ENCODE measurements at regions not wholly inside any gene's neighbourhood (a gene's known extent, or its start where the extent isn't known, plus 50 kb on each side); places are given as distances from the start of the nearest gene placed in this dataset.

DNA sequence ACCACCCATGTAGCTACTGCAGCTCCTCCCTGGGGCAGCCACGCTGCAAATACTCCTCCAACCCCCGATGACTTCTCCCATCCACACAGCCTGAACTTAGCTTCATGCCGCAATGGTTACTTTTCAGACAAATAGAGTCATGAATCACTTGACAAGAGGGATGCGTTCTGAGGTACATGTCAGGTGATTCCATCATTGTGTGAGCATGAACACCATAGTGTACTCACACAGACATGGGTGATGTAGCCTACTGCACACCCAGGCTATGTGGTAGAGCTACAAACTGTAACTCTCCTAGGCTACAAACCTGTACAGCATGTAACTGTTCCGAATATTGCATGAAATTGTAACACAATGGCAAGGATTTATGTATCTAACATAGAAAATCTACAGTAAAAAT lies 298.5 kb upstream of the SLC35B3 start:
- Mint-ChIP-seq H3K4me1 (no peaks in the 10 kb centered on the region), H3K27me3 (no peaks in the 10 kb centered on the region), H3K9me3 (peaks cover 8% of the 10 kb centered on the region), H3K27ac (no peak overlapping the region), H3K4me3 (no peak overlapping the region), H3K36me3 (ENCODE audit: low read depth) (no peaks in the 10 kb centered on the region)
- no peak for ATAC-seq (replicated peaks)

GRCh38 chr6:8731874-8732273 lies 296.5 kb upstream of the SLC35B3 start:
- H3K27me3 Mint-ChIP-seq = no peaks in the 10 kb centered on the region
- H3K4me3 Mint-ChIP-seq = no peak overlapping the region
- no peak for ATAC-seq (replicated peaks)
- no peaks in the 10 kb centered on the region for H3K36me3 Mint-ChIP-seq (ENCODE audit: low read depth)
- H3K9me3 Mint-ChIP-seq = peaks cover 4% of the 10 kb centered on the region
- no peak overlapping the region for H3K27ac Mint-ChIP-seq
- H3K4me1 Mint-ChIP-seq = no peaks in the 10 kb centered on the region

DNA sequence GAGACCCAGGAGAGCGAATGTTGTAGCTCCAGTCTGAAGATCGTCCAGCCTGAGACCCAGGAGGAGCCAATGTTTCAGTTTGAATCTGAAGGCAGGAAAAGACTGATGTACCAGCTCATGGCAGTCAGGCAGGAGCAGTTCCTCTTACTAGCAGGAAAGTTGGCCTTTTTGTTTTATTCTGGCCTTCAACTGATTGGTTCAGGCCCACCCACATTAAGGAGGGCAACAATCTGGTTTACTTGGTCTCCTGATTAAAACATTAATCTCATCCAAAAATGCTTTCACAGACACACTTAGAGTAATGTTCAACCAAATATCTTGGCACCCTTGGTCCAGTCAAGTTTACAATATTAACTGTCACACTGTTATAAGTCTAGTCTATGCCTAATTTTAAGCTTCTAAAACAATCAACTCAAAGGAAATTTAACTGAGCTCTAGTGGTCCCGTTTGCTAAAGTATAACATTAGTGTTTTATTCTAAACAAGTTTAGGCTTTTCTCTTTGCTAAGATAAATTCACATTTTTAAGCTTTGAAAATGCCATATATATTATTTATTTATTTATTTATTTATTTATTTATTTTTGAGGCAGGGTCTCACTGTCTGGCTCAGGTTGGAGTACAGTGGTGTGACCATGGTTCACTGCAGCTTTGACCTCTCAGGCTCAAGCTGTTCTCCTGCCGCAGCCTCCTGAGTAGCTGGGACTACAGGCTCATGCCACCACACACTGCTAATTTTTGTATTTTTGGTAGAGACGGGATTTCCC lies 275.5 kb upstream of the SLC35B3 start:
- H3K4me1 Mint-ChIP-seq = no peaks in the 10 kb centered on the region
- no peaks in the 10 kb centered on the region for H3K27me3 Mint-ChIP-seq
- ATAC-seq (replicated peaks) = no peak
- no peak overlapping the region for H3K27ac Mint-ChIP-seq
- H3K9me3 Mint-ChIP-seq = peaks cover 15% of the 10 kb centered on the region
- H3K36me3 Mint-ChIP-seq (ENCODE audit: low read depth) = no peaks in the 10 kb centered on the region
- H3K4me3 Mint-ChIP-seq = no peak overlapping the region

- Mint-ChIP-seq H3K27ac (no peak overlapping the region), H3K4me3 (no peak overlapping the region), H3K36me3 (ENCODE audit: low read depth) (no peaks in the 10 kb centered on the region), H3K27me3 (no peaks in the 10 kb centered on the region), H3K9me3 (peaks cover 15% of the 10 kb centered on the region), H3K4me1 (no peaks in the 10 kb centered on the region)
- ATAC-seq (replicated peaks) = no peak
These were observed 272.8 kb upstream of the SLC35B3 start for GRCh38 chr6:8707956-8708772.

DNA sequence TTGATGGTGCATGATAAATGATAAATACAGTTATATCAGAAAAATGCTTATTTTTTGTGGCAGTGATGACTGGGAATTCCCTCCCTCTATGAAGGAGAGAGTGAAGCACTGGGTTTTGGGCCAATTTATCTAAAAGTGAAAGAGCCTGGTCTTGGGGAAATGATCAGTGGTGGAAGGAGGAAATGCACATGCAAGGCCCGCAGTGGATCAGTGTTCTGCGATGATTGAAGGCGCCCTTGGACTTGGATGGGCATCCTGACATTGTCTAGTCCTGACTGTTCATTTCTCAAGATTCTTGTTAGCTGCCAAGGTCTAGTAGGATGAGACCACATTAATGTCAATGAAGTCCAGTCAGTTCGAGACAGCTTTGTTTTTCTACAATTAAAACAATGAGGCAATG lies 272.0 kb upstream of the SLC35B3 start:
- ATAC-seq (replicated peaks) = no peak
- H3K9me3 Mint-ChIP-seq = peaks cover 15% of the 10 kb centered on the region
- no peaks in the 10 kb centered on the region for H3K4me1 Mint-ChIP-seq
- no peak overlapping the region for H3K27ac Mint-ChIP-seq
- H3K4me3 Mint-ChIP-seq = no peak overlapping the region
- H3K27me3 Mint-ChIP-seq = no peaks in the 10 kb centered on the region
- no peaks in the 10 kb centered on the region for H3K36me3 Mint-ChIP-seq (ENCODE audit: low read depth)

GRCh38 chr6:8705435-8706020 lies 270.2 kb upstream of the SLC35B3 start:
- H3K27ac Mint-ChIP-seq = no peak overlapping the region
- H3K36me3 Mint-ChIP-seq (ENCODE audit: low read depth) = no peaks in the 10 kb centered on the region
- ATAC-seq (replicated peaks) = no peak
- no peak overlapping the region for H3K4me3 Mint-ChIP-seq
- no peaks in the 10 kb centered on the region for H3K27me3 Mint-ChIP-seq
- no peaks in the 10 kb centered on the region for H3K4me1 Mint-ChIP-seq
- H3K9me3 Mint-ChIP-seq = peaks cover 24% of the 10 kb centered on the region

DNA sequence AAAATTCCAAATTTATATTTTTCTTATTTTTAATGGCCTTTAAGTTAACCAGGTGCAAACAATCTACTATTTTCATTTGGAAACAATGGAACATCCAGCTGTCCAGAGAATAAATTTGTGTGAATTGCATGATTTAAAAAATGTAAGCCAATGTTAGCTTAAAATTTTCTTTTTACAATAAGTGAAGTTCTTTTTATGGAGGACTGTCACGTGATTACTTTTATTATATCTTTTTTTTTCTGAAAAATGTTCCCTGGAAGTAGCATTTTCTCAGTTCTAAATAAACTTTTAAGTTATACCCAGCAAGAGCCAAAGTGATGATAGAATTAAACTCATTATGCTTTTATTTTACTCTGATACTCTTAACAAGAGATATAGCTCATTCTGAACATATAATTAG lies 267.7 kb upstream of the SLC35B3 start:
- Mint-ChIP-seq H3K27me3 (no peaks in the 10 kb centered on the region), H3K9me3 (peaks cover 23% of the 10 kb centered on the region), H3K27ac (no peak overlapping the region), H3K4me1 (no peaks in the 10 kb centered on the region), H3K36me3 (ENCODE audit: low read depth) (no peaks in the 10 kb centered on the region), H3K4me3 (no peak overlapping the region)
- ATAC-seq (replicated peaks) = no peak

DNA sequence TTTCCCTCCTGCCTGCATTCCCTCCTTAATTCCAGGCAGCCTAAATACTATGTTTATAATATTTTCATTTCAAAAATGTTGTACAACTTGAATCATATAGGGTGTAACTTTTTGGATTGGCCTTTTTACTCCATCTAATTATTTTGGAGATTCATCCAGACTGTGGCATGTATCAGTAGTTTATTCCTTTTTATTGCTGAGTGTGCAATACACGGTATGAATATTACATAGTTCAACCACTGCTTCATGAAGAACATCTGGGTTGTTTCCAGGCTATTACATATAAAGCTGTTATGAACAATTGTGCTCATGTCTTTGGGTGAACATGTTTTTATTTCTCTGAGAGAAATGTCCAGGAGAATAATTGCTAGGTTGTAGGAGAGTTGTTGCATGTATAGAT lies 253.5 kb upstream of the SLC35B3 start:
- H3K9me3 Mint-ChIP-seq = peaks cover 20% of the 10 kb centered on the region
- no peak overlapping the region for H3K4me3 Mint-ChIP-seq
- H3K27ac Mint-ChIP-seq = no peak overlapping the region
- H3K36me3 Mint-ChIP-seq (ENCODE audit: low read depth) = no peaks in the 10 kb centered on the region
- ATAC-seq (replicated peaks) = no peak
- H3K27me3 Mint-ChIP-seq = peaks cover 4% of the 10 kb centered on the region
- H3K4me1 Mint-ChIP-seq = no peaks in the 10 kb centered on the region

DNA sequence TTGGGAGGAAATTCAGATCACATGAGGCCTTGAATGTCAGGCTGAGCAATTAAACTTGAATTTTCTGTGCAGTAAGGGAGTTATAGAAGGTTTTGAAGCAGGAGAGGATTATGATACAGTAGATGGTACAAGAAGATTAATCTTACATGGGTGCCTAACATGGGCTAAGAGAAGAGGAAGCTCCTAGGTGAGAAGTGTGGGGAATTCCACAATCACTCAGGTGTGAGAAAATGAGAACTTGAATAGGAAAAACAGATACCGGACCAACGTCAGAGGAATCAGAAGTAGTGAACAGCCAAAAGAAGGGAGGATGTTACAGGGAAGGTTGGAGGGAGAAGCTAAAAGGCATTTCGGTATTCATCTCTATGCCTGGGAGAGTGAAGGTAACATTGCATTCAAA lies 250.7 kb upstream of the SLC35B3 start:
- Mint-ChIP-seq H3K36me3 (ENCODE audit: low read depth) (no peaks in the 10 kb centered on the region), H3K4me3 (no peak overlapping the region), H3K9me3 (peaks cover 11% of the 10 kb centered on the region), H3K27me3 (no peaks in the 10 kb centered on the region), H3K4me1 (no peaks in the 10 kb centered on the region), H3K27ac (no peak overlapping the region)
- ATAC-seq (replicated peaks) = no peak

DNA sequence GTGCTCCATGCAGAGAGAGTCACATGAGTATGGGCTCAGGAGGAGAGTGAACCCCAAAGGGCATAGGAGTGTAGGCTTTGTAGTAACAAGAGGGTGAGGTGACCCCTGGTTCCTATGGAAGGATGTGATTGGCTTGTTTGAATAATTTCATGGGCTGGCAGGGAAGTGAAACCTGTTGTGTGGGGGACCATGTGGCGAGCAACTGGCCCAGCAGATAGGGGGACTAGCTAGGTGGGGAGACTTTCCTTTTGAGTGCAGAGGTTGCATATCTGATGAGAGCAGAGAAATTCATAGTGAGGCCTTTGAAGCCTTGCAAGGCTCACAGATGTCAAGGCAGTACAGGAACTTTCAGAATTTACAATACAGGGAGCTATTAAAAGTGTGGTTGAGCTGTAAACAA lies 247.9 kb upstream of the SLC35B3 start:
- Mint-ChIP-seq H3K27ac (no peak overlapping the region), H3K9me3 (peaks cover 20% of the 10 kb centered on the region), H3K4me1 (no peaks in the 10 kb centered on the region), H3K27me3 (no peaks in the 10 kb centered on the region), H3K4me3 (no peak overlapping the region), H3K36me3 (ENCODE audit: low read depth) (no peaks in the 10 kb centered on the region)
- no peak for ATAC-seq (replicated peaks)

DNA sequence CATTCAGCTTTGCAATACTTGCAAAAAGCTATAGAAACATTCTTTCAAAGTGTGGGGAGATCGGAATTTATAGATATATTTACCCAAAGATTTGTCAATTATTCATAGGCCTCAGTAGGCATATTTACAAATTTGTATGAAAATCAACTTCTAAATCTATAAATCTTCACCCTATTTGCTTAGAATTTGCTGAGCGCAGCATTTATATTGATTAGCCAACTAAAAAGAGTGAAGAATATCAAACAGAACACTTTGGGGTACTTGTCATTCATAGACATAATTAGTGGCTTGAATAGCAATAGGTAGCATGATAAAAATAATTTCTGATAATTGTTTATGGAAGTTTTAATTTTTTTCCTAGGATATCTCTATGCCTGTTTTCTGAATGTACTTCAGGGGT lies 244.5 kb upstream of the SLC35B3 start:
- H3K27me3 Mint-ChIP-seq = no peaks in the 10 kb centered on the region
- peaks cover 14% of the 10 kb centered on the region for H3K9me3 Mint-ChIP-seq
- no peak overlapping the region for H3K27ac Mint-ChIP-seq
- no peak overlapping the region for H3K4me3 Mint-ChIP-seq
- H3K36me3 Mint-ChIP-seq (ENCODE audit: low read depth) = no peaks in the 10 kb centered on the region
- no peak for ATAC-seq (replicated peaks)
- H3K4me1 Mint-ChIP-seq = no peaks in the 10 kb centered on the region

DNA sequence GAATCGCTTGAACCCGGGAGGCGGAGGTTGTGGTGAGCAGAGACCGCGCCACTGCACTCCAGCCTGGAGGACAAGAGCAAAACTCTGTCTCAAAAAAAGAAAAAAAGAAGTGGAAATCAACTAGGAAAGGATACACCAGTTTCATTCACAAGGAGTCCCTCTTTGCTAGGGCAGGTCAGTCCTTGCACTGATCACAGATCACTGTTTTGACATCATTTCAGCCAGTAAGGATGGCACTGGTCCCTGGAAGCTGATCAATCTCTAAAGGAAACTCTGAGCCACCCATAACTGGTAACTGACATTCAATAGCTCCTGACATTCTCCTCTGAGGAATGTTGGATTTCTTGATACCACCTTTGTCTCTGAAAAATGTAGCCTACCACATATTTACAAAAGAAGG lies 243.1 kb upstream of the SLC35B3 start:
- no peak overlapping the region for H3K27ac Mint-ChIP-seq
- peaks cover 15% of the 10 kb centered on the region for H3K9me3 Mint-ChIP-seq
- no peaks in the 10 kb centered on the region for H3K27me3 Mint-ChIP-seq
- H3K4me3 Mint-ChIP-seq = no peak overlapping the region
- no peaks in the 10 kb centered on the region for H3K36me3 Mint-ChIP-seq (ENCODE audit: low read depth)
- H3K4me1 Mint-ChIP-seq = no peaks in the 10 kb centered on the region
- ATAC-seq (replicated peaks) = no peak

- H3K4me3 Mint-ChIP-seq = no peak overlapping the region
- ATAC-seq (replicated peaks) = no peak
- H3K36me3 Mint-ChIP-seq (ENCODE audit: low read depth) = no peaks in the 10 kb centered on the region
- peaks cover 9% of the 10 kb centered on the region for H3K9me3 Mint-ChIP-seq
- no peak overlapping the region for H3K27ac Mint-ChIP-seq
- H3K27me3 Mint-ChIP-seq = no peaks in the 10 kb centered on the region
- no peaks in the 10 kb centered on the region for H3K4me1 Mint-ChIP-seq
These were observed 238.8 kb upstream of the SLC35B3 start for GRCh38 chr6:8674126-8674525.

- no peaks in the 10 kb centered on the region for H3K4me1 Mint-ChIP-seq
- H3K27ac Mint-ChIP-seq = no peak overlapping the region
- no peaks in the 10 kb centered on the region for H3K36me3 Mint-ChIP-seq (ENCODE audit: low read depth)
- no peaks in the 10 kb centered on the region for H3K27me3 Mint-ChIP-seq
- ATAC-seq (replicated peaks) = no peak
- no peak overlapping the region for H3K4me3 Mint-ChIP-seq
- H3K9me3 Mint-ChIP-seq = peaks cover 9% of the 10 kb centered on the region
These were observed 237.5 kb upstream of the SLC35B3 start for GRCh38 chr6:8672882-8673281.

- Mint-ChIP-seq H3K36me3 (ENCODE audit: low read depth) (no peaks in the 10 kb centered on the region), H3K4me1 (no peaks in the 10 kb centered on the region), H3K9me3 (peaks cover 17% of the 10 kb centered on the region), H3K27me3 (no peaks in the 10 kb centered on the region), H3K4me3 (no peak overlapping the region), H3K27ac (no peak overlapping the region)
- ATAC-seq (replicated peaks) = no peak
These were observed 235.4 kb upstream of the SLC35B3 start for GRCh38 chr6:8670792-8671191.

Measured in activated T-helper 17 cell treated with anti-CD3 and anti-CD28 coated beads, Interleukin-2, amount 50 U/mL, for 72 hours (primary cell).